Peyer's patch (tissue), 4 donors: ENCODE measurements at regions not wholly inside any gene's neighbourhood (a gene's known extent, or its start where the extent isn't known, plus 50 kb on each side); places are given as distances from the start of the nearest gene placed in this dataset.

Experiments used
- CTCF ChIP-seq, 6 experiments: fragments of 450-650 bp in 4 of 6; fragments of 200-600 bp in 2 of 6; sonication (generic) in 1 of 6; IDR thresholded peaks; one replicate each; pipeline ENCODE4 v1.5.1; 2017 to 2019; ENCODE audit warnings: antibody characterized with exemption in 6 of 6, mild to moderate bottlenecking in 3 of 6, moderate library complexity in 1 of 6
- POLR2A ChIP-seq, 2 donors: fragments of 450-650 bp; IDR thresholded peaks; one replicate each; pipeline ENCODE4 v1.5.1; 2017; ENCODE audit warnings: antibody characterized with exemption in 2 of 2, mild to moderate bottlenecking in 2 of 2, moderate library complexity in 2 of 2

- no peak for TF ChIP-seq CTCF (IDR thresholded peaks at IDR 0.05)
- no peak for TF ChIP-seq POLR2A (IDR thresholded peaks at IDR 0.05)
These were observed 252.9 kb downstream of the EBLN2 start for GRCh38 chr3:73314151-73314951.
